ENCODE measurements at regions not wholly inside any gene's neighbourhood (a gene's known extent, or its start where the extent isn't known, plus 50 kb on each side); places are given as distances from the start of the nearest gene placed in this dataset.

DNA sequence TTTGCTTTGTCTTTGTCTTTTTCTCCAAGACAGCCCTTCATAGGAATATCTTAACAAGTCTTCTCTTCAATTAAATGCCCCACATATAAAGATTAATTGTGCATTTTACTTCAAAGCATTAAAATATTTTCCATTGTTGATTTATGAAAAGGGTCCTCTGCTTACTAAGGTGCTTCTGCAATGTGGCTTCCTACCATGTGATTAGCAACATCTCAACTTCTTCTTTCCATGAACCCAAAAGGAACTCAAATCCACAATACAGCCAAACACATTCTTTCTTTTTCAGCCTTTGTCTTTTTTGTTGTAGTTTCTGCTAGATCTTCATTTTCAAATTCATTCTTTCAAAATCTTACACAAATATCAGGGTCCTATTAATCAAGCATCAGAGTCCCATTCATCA is 309.2 kb downstream of the NSUN3 start:
- POLR2A ChIA-PET, result no interaction called here
- FAIRE-seq, result no peak
- Histone ChIP-seq H3K27ac (ENCODE audit: extremely low read depth, low read depth, low read length) (no peak overlapping the region), H3K9me3 (replicated peaks; ENCODE audit: control insufficient read depth, insufficient read depth, low read depth, low read length) (no peaks in the 10 kb centered on the region), H3K27me3 (ENCODE audit: control insufficient read depth in 2 of 2, insufficient read depth in 2 of 2, low read length in 2 of 2) (no peaks in the 10 kb centered on the region), H3K9ac (ENCODE audit: insufficient read depth in 1 of 2, low read depth in 2 of 2, low read length in 2 of 2) (no peak overlapping the region), H3K4me3 (no peak overlapping the region), H3K4me1 (replicated peaks in 1 of 2; ENCODE audit: control insufficient read depth in 2 of 2, insufficient read depth in 2 of 2, low read length in 2 of 2) (no peaks in the 10 kb centered on the region), H2AFZ (ENCODE audit: low read depth, low read length) (no peak overlapping the region), H3K4me2 (ENCODE audit: insufficient read depth, low read length) (no peak overlapping the region), H3K9me1 (ENCODE audit: control insufficient read depth, insufficient read depth, low read length) (no peaks in the 10 kb centered on the region), H3K36me3 (ENCODE audit: control insufficient read depth, insufficient read depth, low read length) (no peaks in the 10 kb centered on the region), H3K79me2 (ENCODE audit: control insufficient read depth, insufficient read depth, low read length) (no peaks in the 10 kb centered on the region), H4K20me1 (replicated peaks; ENCODE audit: control insufficient read depth, insufficient read depth, low read length) (no peaks in the 10 kb centered on the region)
- TF ChIP-seq GTF2E2 (tag; IDR thresholded peaks at IDR 0.05), result no peak
- ATAC-seq, result no peak
- no peak for DNase-seq (ENCODE audit: extremely low read depth in 1 of 4, low spot score in 3 of 4)
- BruUV-seq (replicated peaks), result no TSS peak
- CTCF ChIA-PET (ENCODE audit: low intra/inter-chr PET ratio), result no interaction called here
- in situ Hi-C loops (cut with MboI) (no loop called here), intact Hi-C loops (cut with micrococcal nuclease) (no loop called here)

DNA sequence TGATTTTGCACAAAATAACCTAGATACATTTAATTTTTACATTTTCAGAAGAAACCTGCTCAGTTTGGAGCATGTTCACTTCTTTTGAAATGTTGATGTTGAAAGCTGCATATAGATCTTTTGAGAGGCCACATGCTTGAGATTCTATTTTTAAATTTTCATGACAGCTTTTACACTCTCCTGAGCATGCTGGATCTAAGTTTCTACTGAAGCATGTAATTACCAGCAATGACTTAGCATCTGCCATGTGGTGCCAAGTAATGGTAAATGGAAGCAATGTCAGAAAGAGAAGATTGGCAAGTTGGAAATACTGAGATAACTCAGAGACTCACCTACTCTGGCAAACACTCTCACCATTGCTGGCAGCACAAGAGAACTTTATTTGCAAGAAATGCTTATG is 310.6 kb downstream of the NSUN3 start:
- no peaks in the 10 kb centered on the region for H3K36me3 ChIP-seq (ENCODE audit: control insufficient read depth, insufficient read depth, low read length)
- H3K79me2 ChIP-seq (ENCODE audit: control insufficient read depth, insufficient read depth, low read length), result no peaks in the 10 kb centered on the region
- no TSS peak for BruUV-seq (replicated peaks)
- POLR2A ChIA-PET, result no interaction called here
- intact Hi-C loops (cut with micrococcal nuclease), result no loop called here
- H3K27me3 ChIP-seq (ENCODE audit: control insufficient read depth in 2 of 2, insufficient read depth in 2 of 2, low read length in 2 of 2), result no peaks in the 10 kb centered on the region
- no peak overlapping the region for H3K27ac ChIP-seq (ENCODE audit: extremely low read depth, low read depth, low read length)
- DNase-seq (ENCODE audit: extremely low read depth in 1 of 4, low spot score in 3 of 4), result no peak
- no peak for TF ChIP-seq IFI16 (CRISPR knock-in tag; IDR thresholded peaks at IDR 0.05)
- no peak for TF ChIP-seq PHB2 (IDR thresholded peaks at IDR 0.05; ENCODE audit: low read depth)
- no peak for TF ChIP-seq SREBF2 (CRISPR knock-in tag; IDR thresholded peaks at IDR 0.05)
- no peak for TF ChIP-seq NR4A1 (CRISPR knock-in tag; IDR thresholded peaks at IDR 0.05)
- TF ChIP-seq NR4A1 (tag; IDR thresholded peaks at IDR 0.05), result no peak
- TF ChIP-seq ZNF644 (tag; IDR thresholded peaks at IDR 0.05; ENCODE audit: low read depth), result no peak
- TF ChIP-seq, protein P1, sequence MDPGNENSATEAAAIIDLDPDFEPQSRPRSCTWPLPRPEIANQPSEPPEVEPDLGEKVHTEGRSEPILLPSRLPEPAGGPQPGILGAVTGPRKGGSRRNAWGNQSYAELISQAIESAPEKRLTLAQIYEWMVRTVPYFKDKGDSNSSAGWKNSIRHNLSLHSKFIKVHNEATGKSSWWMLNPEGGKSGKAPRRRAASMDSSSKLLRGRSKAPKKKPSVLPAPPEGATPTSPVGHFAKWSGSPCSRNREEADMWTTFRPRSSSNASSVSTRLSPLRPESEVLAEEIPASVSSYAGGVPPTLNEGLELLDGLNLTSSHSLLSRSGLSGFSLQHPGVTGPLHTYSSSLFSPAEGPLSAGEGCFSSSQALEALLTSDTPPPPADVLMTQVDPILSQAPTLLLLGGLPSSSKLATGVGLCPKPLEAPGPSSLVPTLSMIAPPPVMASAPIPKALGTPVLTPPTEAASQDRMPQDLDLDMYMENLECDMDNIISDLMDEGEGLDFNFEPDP (CRISPR knock-in tag; IDR thresholded peaks at IDR 0.05), result no peak
- no peak for TF ChIP-seq RNF2 (IDR thresholded peaks at IDR 0.05)
- TF ChIP-seq, protein P2, sequence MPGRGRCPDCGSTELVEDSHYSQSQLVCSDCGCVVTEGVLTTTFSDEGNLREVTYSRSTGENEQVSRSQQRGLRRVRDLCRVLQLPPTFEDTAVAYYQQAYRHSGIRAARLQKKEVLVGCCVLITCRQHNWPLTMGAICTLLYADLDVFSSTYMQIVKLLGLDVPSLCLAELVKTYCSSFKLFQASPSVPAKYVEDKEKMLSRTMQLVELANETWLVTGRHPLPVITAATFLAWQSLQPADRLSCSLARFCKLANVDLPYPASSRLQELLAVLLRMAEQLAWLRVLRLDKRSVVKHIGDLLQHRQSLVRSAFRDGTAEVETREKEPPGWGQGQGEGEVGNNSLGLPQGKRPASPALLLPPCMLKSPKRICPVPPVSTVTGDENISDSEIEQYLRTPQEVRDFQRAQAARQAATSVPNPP (IDR thresholded peaks at IDR 0.05; ENCODE audit: borderline replicate concordance, insufficient read depth, insufficient read length), result no peak
- TF ChIP-seq ELF4 (CRISPR knock-in tag; IDR thresholded peaks at IDR 0.05), result no peak
- TF ChIP-seq, protein P3, sequence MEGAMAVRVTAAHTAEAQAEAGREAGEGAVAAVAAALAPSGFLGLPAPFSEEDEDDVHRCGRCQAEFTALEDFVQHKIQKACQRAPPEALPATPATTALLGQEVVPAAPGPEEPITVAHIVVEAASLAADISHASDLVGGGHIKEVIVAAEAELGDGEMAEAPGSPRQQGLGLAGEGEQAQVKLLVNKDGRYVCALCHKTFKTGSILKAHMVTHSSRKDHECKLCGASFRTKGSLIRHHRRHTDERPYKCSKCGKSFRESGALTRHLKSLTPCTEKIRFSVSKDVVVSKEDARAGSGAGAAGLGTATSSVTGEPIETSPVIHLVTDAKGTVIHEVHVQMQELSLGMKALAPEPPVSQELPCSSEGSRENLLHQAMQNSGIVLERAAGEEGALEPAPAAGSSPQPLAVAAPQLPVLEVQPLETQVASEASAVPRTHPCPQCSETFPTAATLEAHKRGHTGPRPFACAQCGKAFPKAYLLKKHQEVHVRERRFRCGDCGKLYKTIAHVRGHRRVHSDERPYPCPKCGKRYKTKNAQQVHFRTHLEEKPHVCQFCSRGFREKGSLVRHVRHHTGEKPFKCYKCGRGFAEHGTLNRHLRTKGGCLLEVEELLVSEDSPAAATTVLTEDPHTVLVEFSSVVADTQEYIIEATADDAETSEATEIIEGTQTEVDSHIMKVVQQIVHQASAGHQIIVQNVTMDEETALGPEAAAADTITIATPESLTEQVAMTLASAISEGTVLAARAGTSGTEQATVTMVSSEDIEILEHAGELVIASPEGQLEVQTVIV (CRISPR knock-in tag; IDR thresholded peaks at IDR 0.05; ENCODE audit: borderline replicate concordance), result no peak
- in situ Hi-C loops (cut with MboI), result no loop called here
- H3K4me3 ChIP-seq, result no peak overlapping the region
- H3K9me3 ChIP-seq (replicated peaks; ENCODE audit: control insufficient read depth, insufficient read depth, low read depth, low read length), result no peaks in the 10 kb centered on the region
- no peaks in the 10 kb centered on the region for H3K9me1 ChIP-seq (ENCODE audit: control insufficient read depth, insufficient read depth, low read length)
- ATAC-seq, result no peak
- no peaks in the 10 kb centered on the region for H3K4me1 ChIP-seq (replicated peaks in 1 of 2; ENCODE audit: control insufficient read depth in 2 of 2, insufficient read depth in 2 of 2, low read length in 2 of 2)
- CTCF ChIA-PET (ENCODE audit: low intra/inter-chr PET ratio), result no interaction called here
- no peak overlapping the region for H3K4me2 ChIP-seq (ENCODE audit: insufficient read depth, low read length)
- FAIRE-seq, result no peak
- H2AFZ ChIP-seq (ENCODE audit: low read depth, low read length), result no peak overlapping the region
- H4K20me1 ChIP-seq (replicated peaks; ENCODE audit: control insufficient read depth, insufficient read depth, low read length), result no peaks in the 10 kb centered on the region
- no peak overlapping the region for H3K9ac ChIP-seq (ENCODE audit: insufficient read depth in 1 of 2, low read depth in 2 of 2, low read length in 2 of 2)

Measured in K562 (cell line).